ENCODE measurements at regions not wholly inside any gene's neighbourhood (a gene's known extent, or its start where the extent isn't known, plus 50 kb on each side); places are given as distances from the start of the nearest gene placed in this dataset.

DNA sequence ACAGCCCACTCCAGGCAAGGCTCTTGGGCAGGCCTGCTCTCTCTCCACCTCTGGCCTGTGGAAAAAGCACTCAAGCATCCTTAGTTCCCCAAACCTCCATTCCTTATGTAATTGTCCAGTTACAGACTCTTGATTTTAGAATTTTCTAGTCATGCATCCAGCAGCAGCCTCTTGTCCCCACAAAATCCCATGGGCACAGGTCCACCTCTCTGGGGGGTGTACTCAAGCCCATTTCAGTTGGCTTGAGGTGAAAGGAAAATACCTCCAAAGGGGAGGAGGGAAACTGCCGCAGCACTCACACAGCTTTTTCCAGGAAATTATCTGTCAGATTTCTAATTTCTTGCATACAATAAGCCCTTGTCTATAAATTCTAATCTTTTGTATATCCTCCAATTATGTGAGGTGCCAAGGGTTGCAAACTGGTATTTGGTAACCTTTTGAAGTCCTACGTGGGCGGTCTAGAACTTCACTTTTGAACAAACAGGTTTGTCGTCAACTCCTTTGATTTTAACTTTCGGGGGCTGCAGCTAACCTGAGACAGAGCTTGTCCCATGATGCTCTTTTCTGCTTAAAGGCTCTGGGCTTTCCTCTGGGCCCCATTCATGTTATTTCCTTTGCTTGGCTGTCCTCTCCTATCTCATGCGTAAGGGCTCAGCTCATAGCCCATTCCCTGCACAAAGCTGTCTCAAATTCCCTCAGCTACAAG, 104.7 kb upstream of the CEP85L start:
- TF ChIP-seq, protein P1, sequence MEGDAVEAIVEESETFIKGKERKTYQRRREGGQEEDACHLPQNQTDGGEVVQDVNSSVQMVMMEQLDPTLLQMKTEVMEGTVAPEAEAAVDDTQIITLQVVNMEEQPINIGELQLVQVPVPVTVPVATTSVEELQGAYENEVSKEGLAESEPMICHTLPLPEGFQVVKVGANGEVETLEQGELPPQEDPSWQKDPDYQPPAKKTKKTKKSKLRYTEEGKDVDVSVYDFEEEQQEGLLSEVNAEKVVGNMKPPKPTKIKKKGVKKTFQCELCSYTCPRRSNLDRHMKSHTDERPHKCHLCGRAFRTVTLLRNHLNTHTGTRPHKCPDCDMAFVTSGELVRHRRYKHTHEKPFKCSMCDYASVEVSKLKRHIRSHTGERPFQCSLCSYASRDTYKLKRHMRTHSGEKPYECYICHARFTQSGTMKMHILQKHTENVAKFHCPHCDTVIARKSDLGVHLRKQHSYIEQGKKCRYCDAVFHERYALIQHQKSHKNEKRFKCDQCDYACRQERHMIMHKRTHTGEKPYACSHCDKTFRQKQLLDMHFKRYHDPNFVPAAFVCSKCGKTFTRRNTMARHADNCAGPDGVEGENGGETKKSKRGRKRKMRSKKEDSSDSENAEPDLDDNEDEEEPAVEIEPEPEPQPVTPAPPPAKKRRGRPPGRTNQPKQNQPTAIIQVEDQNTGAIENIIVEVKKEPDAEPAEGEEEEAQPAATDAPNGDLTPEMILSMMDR (IDR thresholded peaks at IDR 0.05; ENCODE audit: control extremely low read depth in 1 of 3, insufficient read depth in 1 of 3, low read depth in 1 of 3, low read length in 3 of 3), result no peak
- TF ChIP-seq E2F6 (IDR thresholded peaks at IDR 0.05), result no peak
- no peak for TF ChIP-seq TCF12 (IDR thresholded peaks at IDR 0.05; ENCODE audit: low read depth, low read length)
- no peak for TF ChIP-seq EZH2 (IDR thresholded peaks at IDR 0.05; ENCODE audit: low read depth, low read length, severe bottlenecking)
- TF ChIP-seq GTF2F1 (IDR thresholded peaks at IDR 0.05; ENCODE audit: borderline replicate concordance, low read depth, low read length), result no peak
- no peak for TF ChIP-seq JUND (IDR thresholded peaks at IDR 0.05; ENCODE audit: low read length)
- TF ChIP-seq EGR1 (IDR thresholded peaks at IDR 0.05; ENCODE audit: borderline replicate concordance, low read depth, low read length), result no peak
- TF ChIP-seq SUZ12 (IDR thresholded peaks at IDR 0.05; ENCODE audit: low read length), result no peak
- TF ChIP-seq SP2 (IDR thresholded peaks at IDR 0.05; ENCODE audit: low read length), result no peak
- no peak for TF ChIP-seq KDM5A (IDR thresholded peaks at IDR 0.05; ENCODE audit: low read length)
- TF ChIP-seq, protein P2, sequence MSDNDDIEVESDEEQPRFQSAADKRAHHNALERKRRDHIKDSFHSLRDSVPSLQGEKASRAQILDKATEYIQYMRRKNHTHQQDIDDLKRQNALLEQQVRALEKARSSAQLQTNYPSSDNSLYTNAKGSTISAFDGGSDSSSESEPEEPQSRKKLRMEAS (IDR thresholded peaks at IDR 0.05), result no peak
- TF ChIP-seq SIX5 (IDR thresholded peaks at IDR 0.05; ENCODE audit: low read depth, low read length), result no peak

Data from H1 (cell line).